ENCODE measurements at regions not wholly inside any gene's neighbourhood (a gene's known extent, or its start where the extent isn't known, plus 50 kb on each side); places are given as distances from the start of the nearest gene placed in this dataset.

DNA sequence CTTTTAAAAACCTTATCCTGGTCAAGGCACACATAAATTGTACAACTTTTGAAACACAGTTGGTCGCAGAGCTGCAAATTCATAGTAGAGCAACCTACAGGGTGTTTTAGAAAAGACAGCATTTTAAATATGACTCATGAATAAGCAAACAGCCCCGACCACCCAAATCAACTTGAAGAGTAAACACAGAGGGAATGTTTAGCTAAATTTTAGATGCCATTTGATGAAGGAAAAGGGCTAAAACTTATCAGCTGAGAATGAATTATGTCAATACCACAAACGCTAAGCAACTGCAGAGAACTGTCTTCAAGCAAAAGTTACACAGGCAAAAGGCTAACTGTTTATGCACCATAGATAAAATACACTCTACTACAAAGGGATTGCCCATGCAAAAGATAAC is 427.5 kb upstream of the PSMD7 start:
- TF ChIP-seq, protein P1, sequence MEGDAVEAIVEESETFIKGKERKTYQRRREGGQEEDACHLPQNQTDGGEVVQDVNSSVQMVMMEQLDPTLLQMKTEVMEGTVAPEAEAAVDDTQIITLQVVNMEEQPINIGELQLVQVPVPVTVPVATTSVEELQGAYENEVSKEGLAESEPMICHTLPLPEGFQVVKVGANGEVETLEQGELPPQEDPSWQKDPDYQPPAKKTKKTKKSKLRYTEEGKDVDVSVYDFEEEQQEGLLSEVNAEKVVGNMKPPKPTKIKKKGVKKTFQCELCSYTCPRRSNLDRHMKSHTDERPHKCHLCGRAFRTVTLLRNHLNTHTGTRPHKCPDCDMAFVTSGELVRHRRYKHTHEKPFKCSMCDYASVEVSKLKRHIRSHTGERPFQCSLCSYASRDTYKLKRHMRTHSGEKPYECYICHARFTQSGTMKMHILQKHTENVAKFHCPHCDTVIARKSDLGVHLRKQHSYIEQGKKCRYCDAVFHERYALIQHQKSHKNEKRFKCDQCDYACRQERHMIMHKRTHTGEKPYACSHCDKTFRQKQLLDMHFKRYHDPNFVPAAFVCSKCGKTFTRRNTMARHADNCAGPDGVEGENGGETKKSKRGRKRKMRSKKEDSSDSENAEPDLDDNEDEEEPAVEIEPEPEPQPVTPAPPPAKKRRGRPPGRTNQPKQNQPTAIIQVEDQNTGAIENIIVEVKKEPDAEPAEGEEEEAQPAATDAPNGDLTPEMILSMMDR (conservative IDR thresholded peaks at IDR 0.05; ENCODE audit: low read length) = no peak
- no peak for TF ChIP-seq EZH2phosphoT487 (IDR thresholded peaks at IDR 0.05; ENCODE audit: borderline replicate concordance, low read depth, low read length)

Data from OCI-LY7 (cell line).